Testis (tissue), 2 donors: ENCODE measurements at regions not wholly inside any gene's neighbourhood (a gene's known extent, or its start where the extent isn't known, plus 50 kb on each side); places are given as distances from the start of the nearest gene placed in this dataset.

Experiments used
- POLR2A ChIP-seq: fragments of 450-650 bp; IDR thresholded peaks from one replicate; pipeline ENCODE4 v1.6.1; 2017; ENCODE audit warnings: antibody characterized with exemption, mild to moderate bottlenecking, moderate library complexity
- TF ChIP-seq, protein P1 (sequence below), 3 experiments: fragments of 450-650 bp in 2 of 3; fragments of 200-600 bp in 1 of 3; sonication (generic) in 1 of 3; IDR thresholded peaks; one replicate each; pipeline ENCODE4 v1.5.1; 2016 to 2019; ENCODE audit warnings: antibody characterized with exemption in 3 of 3, mild to moderate bottlenecking in 2 of 3, moderate library complexity in 1 of 3

GRCh38 chr15:47157827-47158226, 559.5 kb upstream of the SEMA6D start:
- TF ChIP-seq, protein P1, sequence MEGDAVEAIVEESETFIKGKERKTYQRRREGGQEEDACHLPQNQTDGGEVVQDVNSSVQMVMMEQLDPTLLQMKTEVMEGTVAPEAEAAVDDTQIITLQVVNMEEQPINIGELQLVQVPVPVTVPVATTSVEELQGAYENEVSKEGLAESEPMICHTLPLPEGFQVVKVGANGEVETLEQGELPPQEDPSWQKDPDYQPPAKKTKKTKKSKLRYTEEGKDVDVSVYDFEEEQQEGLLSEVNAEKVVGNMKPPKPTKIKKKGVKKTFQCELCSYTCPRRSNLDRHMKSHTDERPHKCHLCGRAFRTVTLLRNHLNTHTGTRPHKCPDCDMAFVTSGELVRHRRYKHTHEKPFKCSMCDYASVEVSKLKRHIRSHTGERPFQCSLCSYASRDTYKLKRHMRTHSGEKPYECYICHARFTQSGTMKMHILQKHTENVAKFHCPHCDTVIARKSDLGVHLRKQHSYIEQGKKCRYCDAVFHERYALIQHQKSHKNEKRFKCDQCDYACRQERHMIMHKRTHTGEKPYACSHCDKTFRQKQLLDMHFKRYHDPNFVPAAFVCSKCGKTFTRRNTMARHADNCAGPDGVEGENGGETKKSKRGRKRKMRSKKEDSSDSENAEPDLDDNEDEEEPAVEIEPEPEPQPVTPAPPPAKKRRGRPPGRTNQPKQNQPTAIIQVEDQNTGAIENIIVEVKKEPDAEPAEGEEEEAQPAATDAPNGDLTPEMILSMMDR (IDR thresholded peaks at IDR 0.05) = no peak
- TF ChIP-seq POLR2A = no peak
